ENCODE measurements at regions not wholly inside any gene's neighbourhood (a gene's known extent, or its start where the extent isn't known, plus 50 kb on each side); places are given as distances from the start of the nearest gene placed in this dataset.
"Not testable (repeated sequence)": the region's sequence is repeated elsewhere in the genome, so short reads cannot be mapped to it uniquely, and the experiment has no call there.

DNA sequence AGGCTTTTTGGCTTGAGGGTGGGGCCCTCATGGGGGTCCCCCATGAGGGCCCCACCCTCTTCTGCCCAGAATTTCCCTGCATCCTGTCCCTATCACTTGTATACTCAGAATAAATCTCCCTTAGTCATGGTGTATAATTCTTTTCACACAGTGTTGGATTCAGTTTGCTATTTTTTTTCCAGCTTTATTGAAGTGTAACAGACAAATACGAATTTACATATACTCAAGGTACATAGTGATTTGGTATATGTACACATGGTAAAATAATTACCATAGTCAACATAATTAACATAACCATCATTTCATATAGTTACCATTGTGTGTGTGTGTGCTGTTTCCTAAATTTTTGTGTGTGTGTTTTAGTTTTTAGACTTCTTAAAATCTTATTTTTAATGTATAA, 289.4 kb downstream of the CNTNAP3B start:
- DNase-seq = not testable (repeated sequence)

DNA sequence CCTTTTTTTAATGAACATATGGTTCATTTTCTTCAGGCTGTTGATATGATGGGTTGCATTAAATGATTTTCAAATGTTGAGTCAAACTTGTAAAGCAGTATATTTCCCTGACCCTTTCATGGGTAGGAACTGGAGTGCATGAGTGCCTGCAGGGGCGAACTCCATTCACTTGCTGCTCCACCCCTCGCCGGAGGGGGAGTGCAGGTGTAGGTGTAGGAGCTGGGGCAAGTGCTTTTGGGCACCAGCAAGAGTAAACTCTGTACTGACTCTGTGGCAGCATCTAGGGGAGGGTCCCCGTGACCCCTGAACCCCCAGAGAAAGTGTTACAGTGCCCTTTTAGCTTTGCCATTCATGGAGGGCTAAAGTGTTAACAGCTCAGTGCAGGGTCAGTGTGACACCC, 290.3 kb downstream of the CNTNAP3B start:
- DNase-seq = not testable (repeated sequence)

DNA sequence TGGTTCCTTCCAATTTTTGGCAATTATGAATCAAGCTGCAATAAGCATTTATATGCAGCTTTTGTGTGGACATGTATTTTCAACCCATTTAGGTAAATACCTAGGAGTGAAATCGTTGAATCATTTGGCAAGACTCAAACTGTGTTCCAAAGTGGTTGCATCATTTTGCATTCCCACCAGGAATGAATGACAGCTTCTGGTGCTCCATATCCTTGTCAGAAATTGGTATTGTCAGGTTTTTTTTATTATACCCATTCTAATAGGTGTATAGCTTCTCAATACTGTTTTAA, 290.7 kb downstream of the CNTNAP3B start:
- not testable (repeated sequence) for DNase-seq

DNA sequence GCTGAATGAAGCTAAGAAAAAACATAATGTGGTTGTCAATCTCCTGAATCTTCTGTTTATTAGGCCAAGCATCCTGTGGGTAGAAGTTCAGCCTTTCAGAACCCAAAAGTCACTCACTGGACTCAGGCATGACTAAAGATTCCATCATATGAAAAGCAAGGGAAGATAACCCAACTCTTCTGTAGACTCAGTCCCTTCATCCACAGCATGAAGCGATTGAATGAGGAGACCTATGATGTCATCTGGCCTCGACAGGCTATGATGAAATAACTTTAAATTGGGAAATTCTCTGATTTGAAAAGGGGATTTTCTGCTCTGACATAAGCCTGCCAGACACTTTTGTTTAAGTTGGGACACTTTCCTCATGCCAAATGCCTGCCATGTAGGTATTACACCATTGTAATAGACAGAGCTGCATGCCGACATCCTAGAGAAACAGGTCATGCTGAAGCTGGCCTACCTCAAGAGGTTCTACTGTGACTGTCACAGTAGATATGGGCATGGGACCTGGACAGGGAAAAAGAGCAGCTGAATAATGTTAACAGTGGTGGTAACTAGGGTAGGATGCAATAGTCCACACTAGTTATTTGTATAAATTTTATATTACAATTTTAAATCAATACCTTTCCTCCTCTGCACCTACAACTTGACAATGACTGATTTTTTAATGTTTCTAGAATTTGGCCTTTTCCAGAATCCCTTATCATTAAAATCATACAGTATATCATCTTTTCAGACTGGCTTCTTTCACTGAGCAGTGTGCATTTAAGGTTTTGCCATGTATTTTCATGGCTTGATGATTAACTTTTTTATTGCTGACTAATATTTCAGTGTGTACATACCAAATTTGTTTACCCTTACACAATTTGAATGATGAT, 291.3 kb downstream of the CNTNAP3B start:
- not testable (repeated sequence) for DNase-seq

DNA sequence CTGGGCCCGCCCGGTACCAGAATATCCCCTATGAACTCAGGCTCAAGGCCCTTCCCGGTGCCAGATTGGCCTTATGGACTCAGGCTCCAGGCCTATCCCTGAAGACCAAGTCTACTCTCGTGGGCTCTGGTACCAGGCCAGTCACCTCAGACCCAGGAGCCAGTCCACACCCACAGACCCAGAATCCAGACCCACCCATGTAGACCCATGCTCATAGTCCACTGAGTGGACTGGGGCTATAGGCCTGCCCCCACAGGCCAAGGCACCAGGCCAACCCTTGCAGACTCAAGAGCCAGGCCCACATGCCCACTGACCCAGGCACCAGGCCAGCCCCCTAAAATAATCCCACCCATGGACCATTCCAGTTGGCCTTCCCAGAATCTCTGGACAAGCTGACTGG, 296.1 kb downstream of the CNTNAP3B start:
- DNase-seq = not testable (repeated sequence)

- not testable (repeated sequence) for DNase-seq
These were observed 304.5 kb downstream of the CNTNAP3B start for GRCh38 chr9:41824723-41825122.

- not testable (repeated sequence) for DNase-seq
These were observed 326.5 kb downstream of the CNTNAP3B start for GRCh38 chr9:41802706-41803105.

DNA sequence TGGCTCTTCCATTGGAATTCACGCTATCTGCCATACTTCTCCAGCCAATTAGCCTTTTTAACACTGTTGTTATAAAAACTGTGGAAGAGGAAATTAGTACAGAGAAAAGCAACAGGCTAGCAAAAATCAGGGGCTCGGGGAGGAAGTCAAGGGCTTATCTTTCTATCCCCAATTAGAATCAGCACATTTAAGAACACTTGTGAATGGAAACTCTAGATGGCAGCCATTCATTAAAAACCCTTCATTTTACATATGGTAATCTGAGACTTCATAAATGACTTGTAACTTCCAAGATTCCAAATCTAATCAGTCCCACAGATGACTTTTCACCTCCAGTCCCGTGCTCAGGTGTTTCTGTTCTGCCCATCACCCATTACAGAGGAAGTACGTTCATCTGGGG, 330.5 kb downstream of the CNTNAP3B start:
- DNase-seq = not testable (repeated sequence)

- DNase-seq = not testable (repeated sequence)
These were observed 338.4 kb downstream of the CNTNAP3B start for GRCh38 chr9:41790719-41791363.

- not testable (repeated sequence) for DNase-seq
These were observed 339.2 kb downstream of the CNTNAP3B start for GRCh38 chr9:41790007-41790406.

DNA sequence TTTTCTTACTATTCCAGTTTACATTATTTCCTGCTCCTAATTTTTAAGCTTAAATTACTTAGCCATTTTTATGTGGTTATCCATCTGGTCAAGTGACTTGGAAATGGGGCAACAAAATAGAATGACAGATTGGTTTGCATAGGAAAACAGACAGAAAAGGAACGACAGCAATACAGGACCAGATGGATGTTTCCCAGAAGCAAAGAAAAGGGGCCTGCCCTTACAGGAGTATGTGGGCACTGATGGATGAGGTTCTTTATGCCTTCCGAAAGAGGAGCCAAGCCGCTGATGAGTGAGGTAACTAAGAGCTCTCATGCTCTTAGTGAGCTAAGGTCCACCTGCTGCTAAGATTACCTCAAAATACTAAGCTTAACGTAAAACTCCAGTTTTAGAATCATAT, 339.8 kb downstream of the CNTNAP3B start:
- DNase-seq = not testable (repeated sequence)

DNA sequence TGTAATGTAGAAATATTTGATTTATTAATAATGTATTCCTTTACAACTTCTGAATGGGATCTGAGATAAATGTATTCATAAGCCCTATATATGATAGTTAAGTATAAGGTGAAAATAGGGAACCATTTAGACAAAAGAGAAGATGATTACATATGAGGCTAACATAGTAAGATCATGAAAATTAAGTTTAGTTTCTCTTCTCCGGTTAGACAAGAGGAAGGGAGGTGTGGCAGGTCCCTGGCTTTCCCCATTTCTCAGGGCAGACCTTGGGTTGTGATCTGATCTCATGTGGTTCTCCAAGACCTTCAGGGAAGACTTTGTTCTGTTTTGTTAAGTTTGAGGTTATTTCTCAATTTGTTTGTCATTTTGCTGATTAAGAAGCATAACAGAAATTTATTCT, 341.3 kb downstream of the CNTNAP3B start:
- DNase-seq = not testable (repeated sequence)

DNA sequence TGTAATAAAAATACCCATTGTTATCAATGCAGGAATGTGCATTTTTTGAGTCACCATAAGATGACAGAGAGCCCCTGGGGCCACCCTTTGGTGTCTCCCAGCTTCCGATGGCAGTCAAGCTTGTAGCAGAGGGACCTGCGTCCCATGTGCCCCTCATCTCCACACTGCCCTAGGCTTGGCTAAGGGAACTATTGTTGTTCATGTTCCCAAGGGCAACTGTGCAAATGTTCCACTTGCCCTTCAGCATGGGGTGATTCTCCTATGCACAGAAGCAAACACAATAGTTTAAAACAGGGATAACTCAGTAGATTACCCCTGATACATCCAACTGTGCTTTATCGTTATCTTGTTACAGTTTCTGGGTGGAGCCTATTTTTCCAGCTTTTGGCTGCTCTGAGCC, 342.0 kb downstream of the CNTNAP3B start:
- DNase-seq = not testable (repeated sequence)

DNA sequence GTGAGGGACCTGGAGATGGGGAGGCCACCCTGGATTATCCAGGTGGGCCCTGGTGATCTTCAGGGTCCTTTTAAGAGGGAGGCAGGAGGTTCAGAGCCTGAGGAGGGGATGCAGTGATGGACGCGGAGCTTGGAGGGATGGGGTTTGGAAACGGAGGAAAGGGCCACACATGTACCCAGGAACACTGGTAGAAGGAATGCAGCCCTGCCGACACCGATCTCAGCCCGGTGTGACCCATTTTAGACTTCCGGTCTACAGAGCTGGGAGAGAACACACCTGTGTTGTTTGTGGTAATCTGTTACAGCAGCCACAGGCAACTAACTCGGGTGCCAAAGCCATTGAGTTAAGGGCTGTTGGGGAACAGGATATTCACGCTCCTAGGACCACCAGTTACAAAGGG, 345.2 kb downstream of the CNTNAP3B start:
- not testable (repeated sequence) for DNase-seq

DNA sequence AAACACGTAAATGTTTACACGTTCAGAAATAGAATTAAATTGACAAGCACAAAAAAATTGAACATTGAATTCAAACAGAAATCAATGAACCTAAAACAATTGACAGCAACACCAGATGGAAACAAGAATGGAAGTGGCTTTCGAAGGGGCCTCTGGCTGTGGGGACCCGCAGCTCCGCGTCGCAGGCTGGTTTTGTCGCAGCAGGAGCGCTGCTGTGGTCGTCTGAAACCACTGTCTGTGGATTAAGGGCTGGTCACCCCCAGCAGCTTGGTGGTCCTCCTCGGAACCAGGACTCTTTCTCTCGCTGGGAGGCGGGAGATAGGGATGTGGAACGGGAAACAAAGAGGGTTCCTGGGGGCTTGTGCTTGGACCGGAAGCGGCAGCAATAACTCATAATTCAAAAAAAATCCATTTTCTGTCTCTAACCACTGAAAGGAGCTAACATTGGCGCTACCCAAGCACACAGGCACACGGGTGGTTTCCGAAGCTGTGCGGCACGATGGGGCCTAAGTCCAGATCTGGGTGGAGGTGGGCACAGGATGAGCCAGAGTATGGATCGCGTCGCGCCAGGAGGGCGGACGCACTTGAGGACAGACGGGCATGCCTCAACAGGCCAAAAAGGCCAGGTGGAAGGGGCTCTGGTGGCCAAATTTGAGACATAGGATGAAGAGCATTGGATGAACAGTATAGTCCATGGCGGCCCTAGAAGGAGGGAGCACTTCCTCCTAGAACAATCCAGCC, 346.0 kb downstream of the CNTNAP3B start:
- DNase-seq = not testable (repeated sequence)

GRCh38 chr9:41781899-41782298, 347.3 kb downstream of the CNTNAP3B start:
- not testable (repeated sequence) for DNase-seq

DNA sequence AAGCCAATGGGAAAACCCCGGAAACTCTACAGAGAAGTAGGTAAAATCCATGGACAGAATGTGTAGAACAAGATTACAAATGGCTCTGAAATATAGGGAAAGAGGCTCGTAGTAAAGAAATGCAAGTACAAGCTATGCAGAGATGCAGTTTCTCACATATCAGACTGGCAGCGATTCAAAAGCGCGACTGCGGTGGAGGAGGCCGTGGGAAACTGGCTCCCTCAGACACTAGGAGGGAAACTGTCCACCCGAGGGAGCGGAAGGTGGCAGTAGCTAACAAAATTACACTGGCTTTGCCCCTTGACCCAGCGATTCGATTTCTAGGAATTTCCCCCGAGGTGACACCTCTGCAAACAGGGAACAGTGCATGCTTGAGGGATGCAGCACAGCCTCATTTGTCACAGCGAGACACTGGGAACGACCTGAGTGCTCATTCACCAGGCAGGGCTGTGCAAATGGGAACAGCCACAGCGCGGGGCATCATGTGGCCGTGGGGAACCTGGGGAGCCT, 349.3 kb downstream of the CNTNAP3B start:
- DNase-seq = not testable (repeated sequence)

DNA sequence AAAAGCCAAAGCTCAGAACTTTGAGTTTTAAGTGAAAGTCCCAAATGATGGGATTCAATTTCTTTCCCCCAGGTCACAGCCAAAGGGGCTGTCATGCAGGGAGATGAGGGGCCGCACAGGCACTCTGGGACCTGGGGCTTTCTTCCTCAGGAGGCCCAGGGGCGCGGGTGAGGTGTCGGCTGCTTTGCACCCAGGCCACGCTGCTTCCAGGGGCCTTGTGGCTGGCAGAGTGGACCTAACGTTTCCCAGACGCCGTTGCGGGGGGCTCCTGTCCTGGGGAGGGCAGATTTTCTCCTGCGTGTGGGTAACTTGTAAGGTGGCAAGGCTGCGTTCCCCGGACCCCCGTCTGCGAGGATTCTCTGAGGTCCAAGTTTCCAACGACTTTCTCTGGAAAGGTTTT, 350.0 kb downstream of the CNTNAP3B start:
- not testable (repeated sequence) for DNase-seq

- DNase-seq = not testable (repeated sequence)
These were observed 350.6 kb downstream of the CNTNAP3B start for GRCh38 chr9:41778535-41779071.

DNA sequence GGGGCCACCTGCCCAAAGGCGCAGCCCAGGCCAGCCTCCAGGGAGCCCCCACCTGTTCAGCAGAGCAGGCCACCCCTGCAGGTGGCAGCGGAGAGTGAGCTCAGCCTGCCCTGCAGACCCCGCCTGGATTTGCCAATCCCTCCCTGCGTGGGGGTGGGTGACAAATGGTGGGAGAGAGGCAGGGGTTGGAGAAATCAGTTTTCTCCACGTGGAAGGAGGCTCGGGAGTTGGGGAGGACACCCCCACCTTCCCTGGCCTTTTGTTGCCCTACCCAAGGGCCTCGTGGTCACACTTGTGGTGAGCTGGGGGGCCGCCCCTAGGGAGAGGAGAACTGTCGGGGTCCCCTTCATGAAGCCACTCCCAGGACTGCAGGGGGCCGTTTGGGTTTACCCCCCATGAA, 351.7 kb downstream of the CNTNAP3B start:
- not testable (repeated sequence) for DNase-seq

DNA sequence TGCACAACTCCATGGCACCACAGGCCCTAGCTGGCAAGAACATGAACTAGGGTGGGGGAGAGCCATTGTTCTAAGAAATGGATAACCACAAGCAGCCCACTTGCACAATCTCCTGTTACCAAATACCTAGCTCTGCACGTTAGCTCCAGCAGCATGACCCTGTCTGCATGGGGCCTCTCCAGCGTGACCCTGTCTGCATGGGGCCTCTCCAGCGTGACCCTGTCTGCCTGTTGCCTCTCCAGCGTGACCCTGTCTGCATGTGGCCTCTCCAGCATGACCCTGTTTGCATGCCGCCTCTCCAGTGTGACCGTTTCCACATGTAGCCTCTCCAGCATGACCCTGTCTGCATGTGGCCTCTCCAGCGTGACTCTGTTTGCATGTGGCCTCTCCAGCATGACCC, 356.7 kb downstream of the CNTNAP3B start:
- DNase-seq = not testable (repeated sequence)

DNA sequence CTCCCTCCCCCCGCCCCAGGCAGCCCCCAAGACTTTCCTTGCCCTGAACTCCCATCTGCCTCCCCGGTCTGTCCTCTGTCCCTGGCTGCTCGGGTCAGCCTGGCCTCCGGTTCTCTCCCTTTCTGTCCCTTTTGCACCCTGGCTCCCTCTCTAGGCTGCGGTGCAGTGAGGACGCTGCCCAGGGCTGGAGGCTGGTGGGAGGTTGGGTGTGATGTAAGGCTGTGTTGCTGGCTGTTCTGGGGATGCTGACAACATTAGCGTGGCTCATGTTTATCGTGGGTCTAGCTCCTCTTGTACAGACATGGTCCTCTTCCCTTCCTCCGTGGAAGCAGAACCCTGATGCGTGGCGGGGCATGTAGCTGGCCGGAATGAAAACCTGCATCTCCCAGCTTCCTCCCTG, 357.5 kb downstream of the CNTNAP3B start:
- not testable (repeated sequence) for DNase-seq

GRCh38 chr9:41754822-41755221, 374.4 kb downstream of the CNTNAP3B start:
- DNase-seq = not testable (repeated sequence)

All from eye (tissue), 1 donor.